Kidney (tissue), 10 donors: ENCODE measurements at regions not wholly inside any gene's neighbourhood (a gene's known extent, or its start where the extent isn't known, plus 50 kb on each side); places are given as distances from the start of the nearest gene placed in this dataset.
A peak's percentile ranks its signal among the peaks of the same experiment; 100 is the strongest.
"Not testable (repeated sequence)": the region's sequence is repeated elsewhere in the genome, so short reads cannot be mapped to it uniquely, and the experiment has no call there.

Experiments used
- DNase-seq, 5 donors: peaks; one replicate each; pipeline ENCODE4 v3.0.0-alpha.2; 2013 to 2020
- FAIRE-seq: peaks from 2 replicates; lab custom pipeline; 2012; peaks lifted over from hg19 to GRCh38; lab: Jason Lieb, UNC
- H3K27ac ChIP-seq, 2 donors: one replicate each; pipeline ENCODE4 v1.7.0; 2013; ENCODE audit warnings: low read depth in 2 of 2, low read length in 2 of 2, inconsistent platforms in 1 of 2
- H3K27me3 ChIP-seq: one replicate; pipeline ENCODE4 v1.7.1; 2013; ENCODE audit warnings: low read length, inconsistent platforms; ENCODE audit not compliant: control insufficient read depth, insufficient read depth
- H3K36me3 ChIP-seq, 3 donors: one replicate each; pipeline versions ENCODE4 v1.7.0 to v1.7.1; 2013; ENCODE audit warnings: low read length in 3 of 3, control low read depth in 1 of 3, inconsistent platforms in 1 of 3; ENCODE audit not compliant: insufficient read depth in 3 of 3, control insufficient read depth in 2 of 3
- H3K4me1 ChIP-seq, 3 donors: one replicate each; pipeline versions ENCODE4 v1.7.0 to v1.7.1; 2013; ENCODE audit warnings: low read length in 3 of 3, inconsistent platforms in 1 of 3, low read depth in 1 of 3; ENCODE audit not compliant: control insufficient read depth in 2 of 3, insufficient read depth in 2 of 3
- H3K4me3 ChIP-seq, 3 donors: one replicate each; pipeline versions ENCODE4 v1.7.0 to v1.8.1; 2013; ENCODE audit warnings: low read length in 3 of 3, control low read depth in 1 of 3, inconsistent platforms in 1 of 3
- H3K9ac ChIP-seq, 3 donors: one replicate each; pipeline versions ENCODE4 v1.7.0 to v1.7.1; 2013; ENCODE audit warnings: low read length in 3 of 3, control low read depth in 1 of 3, inconsistent platforms in 1 of 3
- H3K9me3 ChIP-seq, 3 donors: one replicate each; pipeline versions ENCODE4 v1.7.0 to v1.7.1; 2013; ENCODE audit warnings: low read length in 3 of 3, control low read depth in 1 of 3, inconsistent platforms in 1 of 3; ENCODE audit not compliant: control insufficient read depth in 2 of 3, insufficient read depth in 1 of 3
- intact Hi-C: fragments of 100-400 bp; cut with DNase I; formaldehyde crosslinking; loops from one replicate; pipeline ENCODE4 v1.11.1; 2022
- donor health status: control.
- donor health status: control.
- donor health status: DM: yes; HTN: yes; CAD: no.
- donor health status: Normal renal cell carcinoma (clear cell type).

DNA sequence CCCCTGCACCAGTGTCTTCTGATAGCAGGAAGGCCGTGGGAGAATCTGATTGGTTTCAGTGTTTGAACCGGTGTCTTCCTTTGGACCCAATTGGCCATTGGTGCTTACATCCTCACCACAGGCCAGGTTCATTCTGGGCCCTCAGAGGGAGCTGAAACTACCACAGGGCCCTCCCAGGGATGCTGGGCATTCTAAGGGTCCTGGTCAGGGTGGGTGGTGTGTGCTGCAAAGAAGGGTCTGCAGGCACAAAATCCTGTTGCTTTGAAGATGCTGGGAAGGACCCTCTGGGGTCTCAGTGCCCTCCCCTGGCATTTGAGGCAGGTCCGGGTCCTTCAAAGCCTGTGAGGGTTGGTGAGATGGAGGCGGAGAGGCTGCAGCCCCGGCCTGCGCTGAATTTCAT is 89.8 kb upstream of the RIMBP3B start:
- H3K9me3 ChIP-seq, intact Hi-C loops, H3K27ac ChIP-seq, H3K9ac ChIP-seq, FAIRE-seq, H3K27me3 ChIP-seq, H3K4me1 ChIP-seq, H3K4me3 ChIP-seq, H3K36me3 ChIP-seq: not testable (repeated sequence)
- peak in 1 of 5 donors; percentile 32 for DNase-seq

- H3K4me1 ChIP-seq, H3K36me3 ChIP-seq, H3K27ac ChIP-seq, H3K4me3 ChIP-seq, H3K27me3 ChIP-seq, DNase-seq, intact Hi-C loops, FAIRE-seq, H3K9me3 ChIP-seq, H3K9ac ChIP-seq: not testable (repeated sequence)
Measured at GRCh38 chr22:21327629-21328028, 55.9 kb upstream of the RIMBP3B start.
